Activated CD8-positive, alpha-beta memory T cell treated with anti-CD3 and anti-CD28 coated beads, Interleukin-2, amount 50 U/mL, for 1 hour (primary cell): ENCODE measurements at regions not wholly inside any gene's neighbourhood (a gene's known extent, or its start where the extent isn't known, plus 50 kb on each side); places are given as distances from the start of the nearest gene placed in this dataset.
"Not testable (repeated sequence)": the region's sequence is repeated elsewhere in the genome, so short reads cannot be mapped to it uniquely, and the experiment has no call there.

Experiments
- DNase-seq: peaks from one replicate; pipeline ENCODE4 v3.0.0-alpha.2; 2020; ENCODE audit errors: extremely low read depth

DNA sequence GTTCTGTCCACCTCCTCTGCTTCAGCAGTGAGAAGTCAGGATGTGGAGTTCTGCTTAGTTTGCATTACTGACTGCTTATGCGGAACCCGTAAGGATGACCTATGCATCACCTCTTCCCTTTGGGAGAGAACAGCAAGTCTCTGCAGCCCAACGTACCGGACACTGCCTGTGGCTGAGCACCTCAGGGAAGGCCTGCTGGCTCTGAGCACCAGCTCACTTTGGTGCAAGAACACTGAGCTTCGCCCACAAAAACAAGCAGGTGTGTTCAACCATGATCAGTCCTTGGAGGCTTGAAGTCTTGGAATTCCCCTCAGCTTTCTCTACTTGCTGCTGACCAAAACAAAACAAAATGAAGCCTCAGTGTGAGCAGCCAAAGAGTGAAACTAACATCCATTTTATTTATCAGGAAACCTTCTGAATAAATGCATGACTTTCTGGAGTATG lies 52.7 kb upstream of the NCK2 start:
- DNase-seq = no peak

DNA sequence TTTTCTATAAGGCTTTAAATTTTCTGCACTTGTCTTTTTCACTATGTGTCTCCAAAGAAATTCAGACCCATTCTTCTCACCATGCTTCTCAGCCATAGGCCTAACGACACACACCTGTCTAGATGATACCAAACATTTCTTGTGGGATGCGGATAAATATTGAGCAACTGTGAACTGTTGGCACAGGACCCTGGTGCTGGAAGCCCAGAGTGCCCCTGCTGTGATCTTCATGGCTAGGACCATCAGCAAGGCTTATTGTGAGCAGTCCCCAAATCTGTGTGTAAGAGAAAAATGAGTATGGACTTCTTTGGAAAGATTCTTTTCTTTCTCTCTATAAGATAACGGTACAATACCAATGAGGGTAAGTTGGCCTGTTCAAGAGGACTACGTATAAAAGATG lies 54.1 kb upstream of the NCK2 start:
- no peak for DNase-seq

DNA sequence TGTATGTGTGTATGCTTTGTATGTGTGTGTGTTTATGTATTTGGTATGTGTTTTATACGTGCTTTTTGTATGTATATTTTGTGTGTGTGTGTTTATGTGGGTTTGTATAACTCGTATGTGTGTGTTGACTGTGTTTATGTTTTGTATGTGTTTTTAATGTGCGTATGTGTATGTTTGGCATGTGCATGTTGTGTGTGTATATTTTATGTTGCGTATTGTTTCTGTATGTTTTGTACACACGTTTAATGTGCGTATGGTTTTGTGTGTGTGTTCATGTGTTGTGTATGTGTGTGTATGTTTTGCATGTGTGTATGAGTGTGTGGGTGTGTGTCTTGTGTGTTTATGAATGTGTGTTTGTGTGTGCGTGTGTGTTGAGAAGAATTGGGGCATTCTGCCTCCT lies 55.2 kb upstream of the NCK2 start:
- DNase-seq = no peak

DNA sequence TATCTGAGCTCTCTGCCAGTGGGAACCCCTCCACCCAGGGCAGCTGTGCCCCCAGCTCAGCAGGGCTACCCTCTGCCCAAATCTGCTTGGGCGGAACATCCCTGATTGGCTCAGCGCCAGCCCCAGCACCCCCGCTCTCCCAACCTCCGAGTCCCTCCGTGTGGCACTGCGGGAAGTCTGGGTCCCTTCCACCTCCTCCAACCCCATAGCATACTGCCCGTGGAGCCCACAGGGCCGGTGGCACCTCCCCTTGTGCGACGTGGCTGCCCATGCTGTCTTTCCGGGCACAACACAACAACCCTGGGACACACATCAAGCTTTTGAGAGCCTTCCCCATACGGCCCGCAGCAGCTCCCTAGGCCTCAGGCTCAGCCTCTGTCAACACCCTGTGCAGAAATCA lies 55.8 kb upstream of the NCK2 start:
- DNase-seq = no peak

GRCh38 chr2:105686588-105686987 lies 58.1 kb upstream of the NCK2 start:
- DNase-seq = no peak

GRCh38 chr2:105683011-105683492 lies 61.7 kb upstream of the NCK2 start:
- DNase-seq = no peak

- DNase-seq = no peak
Observed at GRCh38 chr2:105682401-105682800, 62.3 kb upstream of the NCK2 start.

DNA sequence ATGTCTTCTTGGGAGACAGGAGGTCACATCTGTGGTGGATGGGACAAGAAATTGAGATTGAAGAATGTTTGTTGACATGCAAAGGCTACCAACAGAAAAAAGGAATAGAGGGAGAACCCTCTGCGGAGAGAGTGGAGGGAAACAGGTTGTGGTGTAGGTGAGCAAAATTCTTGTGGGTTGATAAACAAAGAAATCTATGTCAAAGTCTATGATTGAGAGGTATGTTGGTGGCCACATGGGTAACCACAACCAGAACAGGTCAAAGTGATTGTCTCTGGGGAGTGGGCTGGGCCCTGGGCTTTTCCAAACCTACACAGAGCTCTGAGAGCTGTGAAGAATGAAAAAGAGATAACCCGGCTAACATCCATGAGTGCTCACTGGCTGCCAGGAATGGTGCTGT lies 62.8 kb upstream of the NCK2 start:
- DNase-seq = no peak

- no peak for DNase-seq
Observed at GRCh38 chr2:105680357-105680756, 64.4 kb upstream of the NCK2 start.

DNA sequence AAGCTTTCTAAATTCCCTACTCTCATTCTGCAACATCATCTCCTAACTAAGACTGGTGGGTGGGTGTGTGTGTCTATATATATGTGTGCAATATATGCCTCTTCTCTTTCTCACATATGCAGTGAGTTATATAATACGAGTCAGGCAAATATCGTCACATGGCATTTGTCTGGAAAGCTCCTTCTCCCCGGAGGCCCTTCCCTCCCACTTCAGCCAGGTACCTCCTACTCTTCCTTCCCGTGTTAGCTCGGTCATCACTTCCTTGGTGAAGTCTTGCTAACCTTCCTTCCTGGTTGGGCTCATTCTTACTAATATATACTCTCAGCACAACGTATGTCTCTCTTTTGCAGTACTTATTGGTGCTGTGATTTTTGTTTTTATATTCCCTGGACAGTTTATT lies 66.4 kb upstream of the NCK2 start:
- no peak for DNase-seq

- DNase-seq = no peak
Observed at GRCh38 chr2:105677901-105678300, 66.8 kb upstream of the NCK2 start.

DNA sequence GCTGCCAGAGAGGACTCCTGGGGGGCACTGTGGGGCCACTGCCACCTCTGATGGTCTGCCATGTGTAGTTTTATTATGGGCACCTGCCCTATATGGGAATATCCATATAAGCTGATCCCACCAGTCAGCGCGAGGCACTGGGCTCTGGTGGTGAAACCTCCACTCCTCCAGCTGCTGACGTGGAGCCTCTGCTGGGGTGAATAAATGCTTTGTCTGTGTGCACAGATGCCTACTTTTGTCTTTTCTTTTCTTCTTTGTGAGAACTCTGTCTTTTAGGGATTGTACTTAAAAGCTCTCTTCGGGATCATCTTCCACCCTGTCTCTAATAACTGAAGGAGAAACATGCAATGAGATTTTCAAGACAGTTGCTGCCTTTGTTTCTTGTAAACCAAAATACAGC lies 68.9 kb upstream of the NCK2 start:
- no peak for DNase-seq

DNA sequence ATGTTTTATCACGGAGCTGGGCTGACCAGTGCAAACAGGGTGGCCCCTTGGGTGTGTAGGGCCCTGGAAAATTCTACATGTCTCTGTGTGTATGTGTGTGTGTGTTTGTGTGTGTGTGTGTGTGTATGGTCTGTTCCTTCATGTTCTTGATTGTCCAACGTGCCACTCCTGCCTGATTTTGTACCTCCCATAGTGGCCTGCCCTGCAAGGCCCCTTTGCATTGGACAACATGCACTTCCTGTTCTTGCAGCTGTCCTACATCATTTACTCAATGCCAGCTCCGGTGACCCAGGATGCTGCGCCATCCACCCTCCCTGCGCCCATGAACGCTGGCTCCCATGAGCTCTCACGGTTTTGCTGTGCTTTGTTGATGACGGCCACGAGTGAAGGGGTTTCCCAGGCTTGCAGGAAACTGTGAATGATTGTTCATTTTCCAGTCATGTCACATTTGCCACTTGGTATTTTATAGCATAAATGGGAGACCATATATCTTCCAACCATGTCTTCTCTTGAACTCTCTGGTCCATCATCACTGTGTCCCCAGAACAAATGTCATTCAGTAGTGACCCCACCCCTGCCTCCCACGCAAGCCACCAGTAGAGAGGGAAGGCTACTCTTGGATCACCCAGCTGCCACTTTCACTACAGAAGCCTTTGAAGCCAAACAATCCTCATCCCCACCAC lies 69.7 kb upstream of the NCK2 start:
- DNase-seq = no peak

DNA sequence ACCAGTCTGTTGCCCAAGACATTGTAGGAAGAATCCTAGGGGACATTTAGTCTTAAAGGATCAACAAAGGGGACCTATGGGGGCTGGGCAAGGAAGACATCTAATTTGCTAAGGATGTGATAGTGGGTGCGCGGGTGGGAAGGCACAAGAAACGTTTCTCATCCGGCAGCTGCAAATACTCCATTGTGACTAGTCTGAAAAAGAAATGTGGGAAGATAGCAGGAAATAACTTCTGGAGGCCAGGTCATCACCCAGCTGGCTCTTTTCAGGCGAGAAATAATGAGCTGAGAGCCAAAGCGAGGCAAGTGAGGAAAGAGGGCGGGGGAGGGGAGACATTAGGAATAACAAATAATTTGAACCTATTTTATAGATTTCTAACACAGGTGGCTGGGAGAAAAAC lies 70.3 kb upstream of the NCK2 start:
- DNase-seq = no peak

- no peak for DNase-seq
Observed at GRCh38 chr2:105671156-105671555, 73.6 kb upstream of the NCK2 start.

- no peak for DNase-seq
Observed at GRCh38 chr2:105669384-105669891, 75.3 kb upstream of the NCK2 start.

DNA sequence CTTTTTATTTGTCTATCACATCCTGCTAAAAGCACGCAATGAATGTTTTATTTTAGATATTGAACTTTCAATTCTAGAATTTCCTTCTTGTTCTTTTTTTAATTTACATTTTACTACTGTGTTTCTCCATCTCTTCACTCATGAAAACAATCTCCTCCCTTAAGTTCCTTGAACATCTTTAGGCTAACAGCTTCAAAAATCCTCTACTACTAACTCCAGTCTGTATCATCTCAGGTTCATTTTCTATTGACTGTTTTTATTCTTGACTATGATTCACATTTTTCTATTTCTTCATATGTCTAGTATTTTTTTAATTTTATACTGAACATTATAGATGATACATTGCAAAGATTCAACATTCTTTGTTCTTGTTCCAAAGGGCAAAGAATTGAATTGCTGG lies 79.2 kb upstream of the NCK2 start:
- DNase-seq = no peak

- DNase-seq = no peak
Observed at GRCh38 chr2:105660489-105660888, 84.2 kb upstream of the NCK2 start.

GRCh38 chr2:105655723-105656606 lies 88.7 kb upstream of the NCK2 start:
- DNase-seq = not testable (repeated sequence)

- no peak for DNase-seq
Observed at GRCh38 chr2:105655244-105655643, 89.5 kb upstream of the NCK2 start.

- no peak for DNase-seq
Observed at GRCh38 chr2:105654474-105655004, 90.2 kb upstream of the NCK2 start.

DNA sequence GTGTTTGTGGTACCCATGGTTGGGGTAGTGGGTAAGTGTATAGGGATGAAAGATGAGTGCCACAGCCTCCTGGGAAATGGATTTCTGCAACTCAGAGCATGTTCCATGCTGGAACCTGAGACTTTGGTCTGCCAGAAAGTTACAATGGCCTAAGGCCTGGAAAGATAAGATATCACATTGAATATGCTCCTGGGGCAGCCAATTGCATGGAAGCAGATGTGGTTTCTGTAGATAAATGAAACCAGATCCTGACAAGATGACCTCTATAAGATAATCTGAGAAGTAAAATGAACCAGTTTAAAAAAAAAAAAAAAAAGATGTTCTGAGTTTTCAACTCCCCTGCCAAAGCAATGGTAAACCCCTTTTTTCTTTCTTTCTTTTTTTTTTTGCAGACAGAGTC lies 91.4 kb upstream of the NCK2 start:
- DNase-seq = no peak
